Right ventricle myocardium inferior (tissue), 1 donor: ENCODE measurements at regions not wholly inside any gene's neighbourhood (a gene's known extent, or its start where the extent isn't known, plus 50 kb on each side); places are given as distances from the start of the nearest gene placed in this dataset.

Experiments used
- ATAC-seq: fragments of 200-7000 bp; cut with Tn5 transposase; one replicate; pipeline ENCODE4 v1.9.1; 2020; ENCODE audit warnings: mild to moderate bottlenecking, moderate library complexity
- DNase-seq: peaks from one replicate; pipeline ENCODE4 v3.0.0; 2021; ENCODE audit errors: missing footprints
- intact Hi-C: fragments of 100-400 bp; cut with DNase I; formaldehyde crosslinking; loops from one replicate; pipeline ENCODE4 v1.11.0; 2022
- donor health status: DM: no; HTN: yes; CAD: no; lungs with severe emphysema.

DNA sequence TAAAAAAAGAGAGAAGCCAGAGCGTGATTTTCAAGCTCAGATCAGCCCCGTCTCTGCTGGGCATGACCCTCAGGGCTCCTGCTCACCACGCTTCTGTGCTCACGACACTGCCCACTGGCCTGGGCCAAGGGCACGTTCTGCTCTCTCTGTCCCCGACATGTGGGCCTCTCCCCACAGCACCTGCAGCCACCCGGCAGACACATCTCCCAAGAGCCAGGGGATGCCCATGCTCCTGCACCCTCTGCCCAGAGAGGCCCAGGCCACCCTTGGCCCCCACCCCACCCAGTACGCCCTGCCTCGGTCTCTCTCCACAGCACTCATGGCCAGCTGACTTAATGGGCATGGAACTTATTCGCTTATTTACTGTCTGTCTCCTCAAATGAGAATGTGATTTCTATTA is 175.4 kb upstream of the RNF32 start:
- intact Hi-C loops, result no loop called here
- ATAC-seq, result no peak

GRCh38 chr7:156464339-156464738 is 176.2 kb upstream of the RNF32 start:
- intact Hi-C loops, result no loop called here
- no peak for DNase-seq

More for the DNA sequence above, 175.4 kb upstream of the RNF32 start:
- DNase-seq, result no peak

DNA sequence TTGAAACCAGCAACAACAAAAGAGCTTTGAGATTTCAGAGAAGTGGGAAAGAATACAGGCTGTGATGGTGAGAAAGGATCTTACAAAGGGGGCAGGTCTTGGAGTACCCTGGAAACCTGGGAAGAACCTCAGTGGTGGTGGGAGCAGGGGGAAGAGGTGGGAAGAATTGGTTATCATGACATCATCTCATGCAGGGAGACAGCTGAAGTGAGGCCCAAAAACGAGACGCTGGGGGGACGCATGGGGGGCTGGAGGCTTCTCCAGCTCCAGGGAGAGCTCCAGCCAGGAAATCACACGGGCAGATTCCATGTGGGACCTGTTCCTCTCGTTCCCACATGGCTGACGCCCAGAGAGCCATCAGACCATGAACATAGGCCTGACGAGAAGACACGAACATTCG is 177.3 kb upstream of the RNF32 start:
- intact Hi-C loops, result no loop called here
- DNase-seq (no peak), ATAC-seq (no peak)

More at GRCh38 chr7:156464339-156464738, 176.2 kb upstream of the RNF32 start:
- ATAC-seq, result no peak

GRCh38 chr7:156461881-156462665 is 178.5 kb upstream of the RNF32 start:
- DNase-seq, result no peak

GRCh38 chr7:156460858-156461627 is 179.5 kb upstream of the RNF32 start:
- intact Hi-C loops, result no loop called here

More at GRCh38 chr7:156461881-156462665, 178.5 kb upstream of the RNF32 start:
- intact Hi-C loops, result no loop called here
- ATAC-seq, result no peak

DNA sequence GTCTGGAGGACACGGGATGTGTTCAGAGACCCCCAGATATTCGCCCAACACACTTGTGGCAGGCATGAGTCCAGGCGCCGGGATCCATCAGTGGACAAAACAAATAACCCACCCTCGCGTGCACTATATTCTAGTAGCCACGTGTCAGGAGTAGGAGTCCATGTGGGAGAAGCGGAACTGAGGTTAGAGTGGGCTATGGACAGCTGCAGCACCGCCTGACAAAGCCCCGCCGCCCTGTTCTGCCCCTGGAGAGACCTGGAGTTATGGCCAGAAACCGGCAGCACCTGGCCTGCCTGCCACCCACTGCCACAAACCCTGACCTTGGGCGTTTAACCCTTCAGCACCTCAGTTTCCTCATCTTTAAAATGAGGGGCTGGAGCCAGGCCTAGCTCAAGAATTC is 181.0 kb upstream of the RNF32 start:
- ATAC-seq (no peak), DNase-seq (peak; percentile 70)
- intact Hi-C loops, result no loop called here

More at GRCh38 chr7:156460858-156461627, 179.5 kb upstream of the RNF32 start:
- no peak for DNase-seq
- ATAC-seq, result no peak

- DNase-seq (no peak), ATAC-seq (no peak)
- intact Hi-C loops, result no loop called here
Observed at GRCh38 chr7:156459067-156459466, 181.5 kb upstream of the RNF32 start.

GRCh38 chr7:156458011-156458410 is 182.6 kb upstream of the RNF32 start:
- intact Hi-C loops, result no loop called here
- DNase-seq, result no peak
- no peak for ATAC-seq

DNA sequence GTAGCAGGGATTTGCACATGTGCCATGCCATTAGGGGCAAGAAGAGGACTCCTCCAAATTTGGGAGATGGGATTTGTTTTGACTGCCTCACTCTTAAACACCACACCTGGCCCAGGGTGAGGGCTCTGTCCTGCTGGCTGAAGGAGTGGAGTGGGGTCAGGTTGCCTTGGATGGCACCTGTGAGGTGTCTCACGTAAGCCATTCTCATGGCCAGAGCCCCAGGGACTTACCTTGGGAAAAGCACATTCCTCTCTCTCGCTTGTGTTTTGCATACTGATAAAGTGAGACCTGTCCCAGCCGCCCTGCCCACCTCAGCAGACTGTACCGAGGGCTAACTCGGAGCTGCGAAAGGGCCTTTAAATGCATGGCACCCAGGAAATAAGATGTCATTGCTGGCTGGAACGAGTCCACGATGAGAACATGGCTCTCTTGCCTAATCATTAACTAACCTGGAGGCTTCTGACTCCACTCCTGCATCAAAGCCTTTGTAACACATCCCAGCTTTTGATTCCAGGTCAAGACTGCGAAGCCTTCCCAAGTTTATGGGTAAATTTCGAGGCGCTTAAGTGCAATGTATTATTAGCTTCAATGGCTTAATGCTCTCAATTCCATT is 184.0 kb upstream of the RNF32 start:
- intact Hi-C loops, result no loop called here
- DNase-seq (no peak), ATAC-seq (no peak)

DNA sequence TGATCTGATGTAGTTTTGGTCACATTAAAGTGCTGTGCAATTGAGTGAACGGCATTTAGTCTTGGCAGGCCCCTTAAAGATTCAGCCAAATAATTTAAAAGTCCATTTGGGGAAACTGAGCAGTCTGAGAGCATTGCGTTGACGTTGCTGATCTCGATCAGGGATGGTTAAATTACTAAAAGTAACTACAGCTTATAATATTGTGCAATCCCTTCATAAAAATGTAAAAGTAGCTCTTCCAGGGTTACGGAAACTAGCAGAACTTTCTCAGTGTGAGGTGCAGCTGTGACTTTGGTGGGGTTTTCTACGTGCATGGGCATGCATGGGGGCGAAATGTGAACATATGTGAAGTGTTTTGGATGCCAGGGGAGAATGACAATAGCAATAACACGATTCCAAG is 184.5 kb upstream of the RNF32 start:
- DNase-seq (no peak), ATAC-seq (no peak)
- intact Hi-C loops, result no loop called here

GRCh38 chr7:156450473-156450872 is 190.1 kb upstream of the RNF32 start:
- intact Hi-C loops, result no loop called here
- no peak for ATAC-seq
- no peak for DNase-seq

DNA sequence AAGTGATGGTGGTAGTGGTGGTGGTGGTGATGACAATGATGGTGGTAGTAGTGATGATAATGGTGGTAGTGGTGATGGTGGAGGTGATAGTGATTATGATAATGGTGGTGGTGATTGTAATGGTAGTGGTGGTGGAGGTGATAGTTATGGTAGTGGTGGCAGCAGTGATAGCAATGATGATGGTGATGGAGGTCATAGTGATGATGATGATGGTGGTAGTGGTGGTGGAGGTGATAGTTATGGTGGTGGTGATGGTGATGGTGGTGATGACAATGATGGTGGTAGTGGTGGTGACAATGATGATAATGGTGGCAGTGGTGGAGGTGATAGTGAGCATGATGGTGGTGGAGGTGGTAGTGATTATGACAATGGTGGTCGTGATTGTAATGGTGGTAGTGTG is 191.7 kb upstream of the RNF32 start:
- ATAC-seq (no peak), DNase-seq (no peak)

DNA sequence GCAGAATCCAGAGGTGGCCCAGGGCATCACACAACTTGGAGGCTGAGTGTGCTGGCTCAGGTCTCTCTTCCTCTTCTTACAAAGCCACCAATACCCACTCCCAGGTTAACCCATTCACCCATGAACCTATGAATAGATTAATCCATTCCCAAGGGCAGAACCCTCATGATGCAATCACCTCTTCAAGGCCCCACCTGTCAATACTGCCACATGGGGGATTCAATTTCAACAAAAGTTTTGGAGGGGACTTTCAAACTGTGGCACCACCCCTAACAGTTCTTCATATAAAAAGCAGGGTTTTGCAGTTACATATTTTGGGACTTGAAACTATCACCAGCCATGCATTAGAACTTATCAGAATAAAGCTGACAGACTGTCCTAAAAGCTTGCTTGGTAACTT is 193.6 kb upstream of the RNF32 start:
- ATAC-seq, result no peak
- intact Hi-C loops, result no loop called here
- DNase-seq, result no peak

More for the DNA sequence above, 191.7 kb upstream of the RNF32 start:
- intact Hi-C loops, result no loop called here

DNA sequence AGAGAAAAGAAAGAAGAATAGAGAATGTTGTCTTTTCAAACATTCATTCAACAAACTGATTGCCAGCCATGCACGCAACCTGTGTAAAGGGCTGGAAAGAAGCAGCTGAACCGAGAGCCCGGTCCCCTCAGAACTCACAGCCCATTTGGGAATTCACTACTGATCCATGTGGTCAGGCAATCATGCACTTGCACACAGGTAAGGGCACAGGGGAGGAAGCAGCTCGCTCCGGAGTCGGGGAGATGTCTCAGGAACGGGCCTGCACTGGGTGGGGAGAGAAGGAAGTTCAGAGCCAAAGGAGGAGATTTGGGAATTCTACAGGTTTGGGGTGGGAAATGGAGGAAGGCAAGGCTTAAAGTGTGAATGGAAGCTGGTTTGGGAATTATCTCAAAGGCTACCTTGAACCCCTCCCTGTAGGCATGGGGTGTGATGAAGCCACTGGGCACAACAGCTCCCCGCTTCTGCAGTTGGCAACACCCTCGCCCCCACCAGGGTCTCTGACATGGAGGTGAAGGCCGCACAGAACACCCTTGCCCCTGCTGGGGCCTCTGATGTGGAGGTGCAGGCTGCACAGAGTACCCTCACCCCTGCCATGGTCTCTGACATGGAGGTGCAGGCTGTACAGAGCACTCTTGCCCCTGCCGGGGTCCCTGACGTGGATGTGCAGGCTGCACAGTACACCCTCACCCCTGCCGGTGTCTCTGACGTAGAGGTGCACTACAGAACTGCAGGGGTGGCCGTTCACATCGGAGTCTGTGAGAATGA is 194.4 kb upstream of the RNF32 start:
- intact Hi-C loops, result no loop called here
- ATAC-seq, result no peak
- no peak for DNase-seq

- intact Hi-C loops, result no loop called here
- DNase-seq, result no peak
- ATAC-seq, result no peak
Observed at GRCh38 chr7:156442516-156442915, 198.1 kb upstream of the RNF32 start.

GRCh38 chr7:156440456-156440855 is 200.1 kb upstream of the RNF32 start:
- no peak for ATAC-seq
- DNase-seq, result no peak
- intact Hi-C loops, result no loop called here

DNA sequence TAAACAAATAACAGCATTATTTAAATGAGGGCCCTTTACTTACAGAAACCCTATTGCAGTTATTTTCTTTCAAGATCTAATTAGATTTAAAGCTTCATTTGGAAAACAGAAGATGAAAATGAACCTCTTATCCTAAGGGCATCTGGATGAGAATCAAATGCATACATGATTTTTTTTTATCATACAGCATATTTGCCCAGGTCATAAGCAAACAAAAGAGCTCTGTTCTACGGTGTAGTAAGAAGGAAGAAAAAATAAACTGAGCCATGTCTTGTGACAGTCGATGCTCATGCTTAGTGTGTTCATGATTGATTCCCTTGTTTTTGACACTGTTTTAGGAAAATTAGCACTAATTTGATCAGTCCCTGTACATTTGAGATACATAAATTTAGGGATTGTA is 202.6 kb upstream of the RNF32 start:
- intact Hi-C loops, result no loop called here
- DNase-seq (no peak), ATAC-seq (no peak)

GRCh38 chr7:156437021-156437614 is 203.5 kb upstream of the RNF32 start:
- DNase-seq (no peak), ATAC-seq (no peak)
- intact Hi-C loops, result no loop called here
